HuH-7 (cell line): ENCODE measurements at regions not wholly inside any gene's neighbourhood (a gene's known extent, or its start where the extent isn't known, plus 50 kb on each side); places are given as distances from the start of the nearest gene placed in this dataset.
"Not testable (repeated sequence)": the region's sequence is repeated elsewhere in the genome, so short reads cannot be mapped to it uniquely, and the experiment has no call there.

ENCODE experiments used
- DNase-seq: peaks from one replicate; pipeline ENCODE4 v3.0.0; 2011; ENCODE audit warnings: low spot score

- DNase-seq = no peak
Measured at GRCh38 chr2:595141-595815, 81.9 kb downstream of the TMEM18 start.

- no peak for DNase-seq
Measured at GRCh38 chr2:594297-594949, 82.8 kb downstream of the TMEM18 start.

DNA sequence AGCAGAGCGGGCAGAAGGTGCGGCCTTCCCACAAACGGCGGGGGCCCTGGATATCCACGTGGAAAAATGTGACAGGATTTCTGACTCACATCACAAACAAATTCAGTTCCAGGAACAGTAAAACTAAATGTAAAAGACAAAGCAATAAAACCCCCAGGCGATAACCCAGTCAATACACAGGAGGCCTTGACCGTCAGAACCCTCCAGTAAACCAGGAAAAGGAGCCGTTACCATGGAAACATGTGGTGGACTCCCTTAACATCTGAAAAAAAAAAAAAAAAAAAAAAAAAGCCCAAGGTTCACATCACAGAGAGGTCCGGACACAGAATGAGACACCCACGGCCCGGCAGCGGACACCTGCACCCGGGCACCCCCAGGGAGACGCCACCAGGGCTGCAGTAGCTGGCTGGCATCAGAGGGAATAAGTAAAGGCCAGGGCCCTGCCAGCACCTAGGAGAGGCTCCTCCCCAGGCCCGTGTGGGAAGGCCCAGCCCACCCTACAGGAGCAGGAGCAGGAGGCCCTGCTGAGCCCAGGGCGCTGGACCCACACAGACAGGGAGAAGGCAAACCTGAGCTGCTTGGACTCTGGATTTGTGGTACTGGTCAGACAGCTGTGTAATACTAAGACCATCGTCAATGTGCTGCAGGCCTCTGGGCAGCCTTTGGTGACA is 83.7 kb downstream of the TMEM18 start:
- no peak for DNase-seq

DNA sequence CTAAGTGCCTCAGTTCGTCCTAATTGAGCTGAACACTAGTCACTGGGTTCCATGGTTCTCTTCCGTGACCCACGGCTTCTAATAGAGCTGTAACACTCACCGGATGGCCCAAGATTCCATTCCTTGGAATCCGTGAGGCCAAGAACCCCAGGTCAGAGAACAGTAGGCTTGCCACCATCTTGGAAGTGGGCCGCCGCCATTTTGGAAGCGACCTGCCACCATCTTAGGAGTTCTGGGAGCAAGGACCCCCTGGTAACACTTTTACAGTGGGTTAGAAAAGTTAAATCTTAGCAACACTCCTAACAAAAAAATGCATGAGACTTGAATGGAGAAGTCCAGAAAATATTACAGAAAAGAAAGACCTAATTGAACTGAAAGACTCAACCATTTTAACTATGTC is 84.5 kb downstream of the TMEM18 start:
- no peak for DNase-seq

- DNase-seq = no peak
Measured at GRCh38 chr2:590214-591175, 86.7 kb downstream of the TMEM18 start.

DNA sequence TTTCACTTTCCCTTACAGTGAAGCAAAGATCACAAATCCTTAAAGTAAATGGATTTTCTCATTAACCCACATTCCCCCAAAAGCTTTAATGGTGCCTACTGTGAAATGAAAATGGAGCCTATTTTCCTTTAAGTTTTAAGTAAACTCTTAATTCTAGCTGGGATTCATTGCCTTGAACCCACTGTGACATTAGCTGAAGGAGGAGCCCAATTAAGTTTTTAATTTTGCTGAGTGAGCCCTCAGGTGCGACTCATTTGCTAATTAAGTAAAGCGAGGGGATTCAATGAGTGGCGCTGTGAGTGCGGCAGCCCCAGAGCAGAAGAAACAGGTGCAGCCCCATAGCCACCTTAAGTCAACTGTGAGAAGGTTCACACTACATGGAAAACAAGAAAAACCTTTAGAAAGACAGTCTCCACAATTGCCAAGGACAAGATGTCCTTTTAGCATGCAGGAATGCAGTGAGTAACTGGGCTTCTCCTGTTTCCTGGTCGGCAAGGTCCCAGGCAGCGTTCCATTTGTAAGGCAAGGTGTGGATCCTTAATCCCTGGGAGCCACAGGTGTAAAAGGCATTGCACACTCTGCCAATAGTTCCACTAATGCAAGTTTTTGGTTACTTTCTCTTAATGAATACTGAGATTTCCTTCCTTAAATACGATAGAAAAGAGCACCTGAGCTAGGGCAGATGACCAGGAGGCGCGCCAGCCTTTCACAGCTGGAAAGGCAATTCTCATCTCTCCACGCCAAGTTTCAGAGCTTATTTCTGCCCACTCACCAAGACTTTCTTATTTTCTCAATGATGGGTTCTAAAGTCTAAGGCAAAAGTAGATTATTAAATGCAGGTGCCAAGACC is 87.7 kb downstream of the TMEM18 start:
- no peak for DNase-seq

- DNase-seq = no peak
Measured at GRCh38 chr2:588074-588645, 89.0 kb downstream of the TMEM18 start.

DNA sequence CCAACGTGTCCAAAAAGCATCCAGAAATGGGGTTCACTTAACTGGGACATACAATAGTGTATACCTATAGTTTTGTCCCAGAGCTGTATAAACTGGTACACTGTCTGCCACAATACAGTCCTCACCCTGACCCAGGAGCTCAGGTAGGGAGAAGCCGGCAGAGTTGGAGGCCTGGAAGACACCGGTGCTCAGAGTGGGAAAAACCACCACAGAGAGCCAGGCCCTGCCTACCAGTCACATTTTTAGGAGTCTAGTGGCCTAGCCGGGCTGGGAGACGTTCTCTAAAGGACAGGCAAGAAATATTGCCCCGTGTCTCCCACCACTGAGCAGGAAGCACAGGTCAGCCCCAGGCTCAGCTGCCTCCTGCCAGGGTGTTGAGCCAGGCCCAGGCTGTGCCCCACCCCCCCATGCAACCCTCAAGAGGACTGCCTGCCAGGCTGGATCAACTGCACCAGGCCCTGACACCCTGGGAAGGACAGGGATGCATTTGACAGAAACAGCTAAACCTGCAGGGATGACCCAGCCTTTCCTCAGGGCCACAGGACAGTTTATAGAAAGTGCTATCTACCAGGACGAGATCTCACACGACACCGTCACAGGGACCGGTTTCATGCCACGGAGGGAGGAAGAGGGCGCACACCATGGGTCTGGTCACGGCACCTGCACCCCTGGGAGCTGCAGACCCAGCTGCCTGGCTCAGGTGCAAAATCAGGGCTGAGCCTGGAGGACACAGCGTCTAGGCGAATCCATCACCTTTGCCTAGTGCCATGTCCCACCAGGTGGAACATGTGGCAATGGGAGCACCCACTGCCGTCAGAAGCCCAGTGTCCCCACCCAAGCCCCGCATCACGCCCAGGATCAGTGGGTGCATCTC is 89.9 kb downstream of the TMEM18 start:
- no peak for DNase-seq

DNA sequence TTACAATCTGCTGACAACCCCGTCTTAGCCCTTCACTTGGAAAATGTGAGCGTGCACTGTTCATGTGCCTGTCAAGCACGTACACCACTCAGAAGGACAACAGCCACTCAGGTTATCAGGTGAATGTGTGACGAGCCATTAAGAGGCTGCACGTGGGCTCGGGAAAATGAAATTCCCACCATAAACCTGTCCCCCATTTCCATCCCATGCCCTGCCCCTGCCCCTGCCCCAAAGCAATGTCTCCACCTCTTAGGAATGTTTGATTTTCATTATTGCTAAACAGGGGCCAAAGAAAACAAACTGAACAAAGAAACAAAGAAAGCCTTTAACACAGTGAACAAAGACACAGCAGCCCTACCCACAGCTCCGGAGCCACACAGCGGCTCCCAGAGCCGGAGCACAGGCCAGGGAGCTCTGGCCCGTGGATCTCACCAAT is 90.5 kb downstream of the TMEM18 start:
- no peak for DNase-seq

- DNase-seq = no peak
Measured at GRCh38 chr2:584863-585823, 92.1 kb downstream of the TMEM18 start.

GRCh38 chr2:583666-584065 is 93.5 kb downstream of the TMEM18 start:
- DNase-seq = no peak

DNA sequence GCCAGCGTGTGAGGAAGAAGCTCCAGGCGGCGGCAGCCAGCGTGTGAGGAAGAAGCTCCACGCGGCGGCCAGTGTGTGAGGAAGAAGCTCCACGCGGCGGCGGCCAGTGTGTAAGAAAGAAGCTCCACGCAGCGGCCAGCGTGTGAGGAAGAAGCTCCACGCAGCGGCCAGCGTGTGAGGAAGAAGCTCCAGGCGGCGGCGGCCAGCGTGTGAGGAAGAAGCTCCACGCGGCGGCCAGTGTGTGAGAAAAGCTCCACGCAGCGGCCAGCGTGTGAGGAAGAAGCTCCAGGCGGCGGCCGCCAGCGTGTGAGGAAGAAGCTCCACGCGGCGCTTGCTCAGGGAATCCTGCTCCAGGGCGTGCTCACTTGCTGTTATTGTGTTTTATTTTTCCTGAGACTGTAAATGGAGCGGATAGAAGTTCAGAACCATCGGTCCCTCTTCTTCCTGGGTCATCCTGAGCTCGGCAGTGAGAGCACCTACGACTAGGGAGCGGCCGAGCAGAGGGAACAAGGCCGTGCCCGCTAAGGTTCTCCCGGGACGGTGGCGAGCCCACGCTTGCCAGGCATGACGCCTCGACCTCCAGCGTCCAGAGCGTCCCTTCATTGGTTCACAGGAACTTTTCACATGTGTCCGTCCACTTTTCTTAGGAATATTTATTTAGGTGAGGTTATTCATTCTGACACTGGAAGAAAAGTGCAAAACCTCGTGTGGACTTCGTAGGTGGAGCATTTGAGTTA is 94.2 kb downstream of the TMEM18 start:
- DNase-seq = no peak

- DNase-seq = not testable (repeated sequence)
Measured at GRCh38 chr2:582289-582688, 94.9 kb downstream of the TMEM18 start.

- DNase-seq = no peak
Measured at GRCh38 chr2:579961-580360, 97.2 kb downstream of the TMEM18 start.

GRCh38 chr2:579351-579886 is 97.8 kb downstream of the TMEM18 start:
- no peak for DNase-seq

DNA sequence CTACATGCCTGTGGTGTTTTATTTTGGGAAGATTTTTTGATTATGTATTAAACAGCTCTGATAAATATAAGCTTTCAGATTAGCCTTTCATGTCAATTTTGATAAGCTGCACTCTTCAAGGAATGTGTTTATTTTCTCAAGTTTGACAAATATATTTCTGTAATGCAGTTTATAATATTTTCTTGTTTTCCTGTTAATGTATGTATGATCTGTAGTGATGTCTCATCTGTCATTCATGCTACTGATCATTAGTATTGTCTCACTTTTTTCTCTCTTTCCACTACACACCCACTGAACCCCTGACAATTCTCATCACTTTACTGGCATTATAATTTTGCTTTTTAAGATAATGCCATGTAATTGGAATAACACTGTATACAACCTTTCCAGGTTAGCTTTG is 100.9 kb downstream of the TMEM18 start:
- DNase-seq = no peak

- DNase-seq = no peak
Measured at GRCh38 chr2:575727-576236, 101.4 kb downstream of the TMEM18 start.
